Urinary bladder (tissue), 3 donors: ENCODE measurements at regions not wholly inside any gene's neighbourhood (a gene's known extent, or its start where the extent isn't known, plus 50 kb on each side); places are given as distances from the start of the nearest gene placed in this dataset.

ENCODE experiments used
- DNase-seq: peaks from one replicate; pipeline ENCODE4 v3.0.0-alpha.2; 2015; ENCODE audit errors: extremely low spot score
- H3K27ac ChIP-seq: one replicate; pipeline ENCODE4 v1.5.1; 2013; ENCODE audit warnings: low read depth, mild to moderate bottlenecking, moderate library complexity
- H3K36me3 ChIP-seq: one replicate; pipeline ENCODE4 v1.6.1; 2013; ENCODE audit warnings: mild to moderate bottlenecking, moderate library complexity; ENCODE audit not compliant: insufficient read depth
- H3K4me1 ChIP-seq: one replicate; pipeline ENCODE4 v1.6.1; 2013; ENCODE audit warnings: mild to moderate bottlenecking, moderate library complexity; ENCODE audit not compliant: insufficient read depth
- H3K4me3 ChIP-seq: one replicate; pipeline ENCODE4 v1.5.1; 2013; ENCODE audit warnings: low read depth, low read length
- WGBS: extraction: QIAGEN DNeasy Blood & Tissue Kit; methylation state at CpG from one replicate; pipeline ENCODE4 v1.1.7; 2013; 5-methylcytosine and 5-hydroxymethylcytosine counted together
- donor health status: healthy with polysubstance abuse.
- donor health status: healthy.

GRCh38 chr17:13244513-13244912, 226.7 kb upstream of the ELAC2 start:
- Histone ChIP-seq H3K4me1 (no peaks in the 10 kb centered on the region), H3K4me3 (no peak overlapping the region), H3K36me3 (no peaks in the 10 kb centered on the region), H3K27ac (no peak overlapping the region)
- DNase-seq = no peak
- 91% methylated on average over 5 of the region's 5 CpGs for WGBS

GRCh38 chr17:13243585-13243984, 225.8 kb upstream of the ELAC2 start:
- Histone ChIP-seq H3K36me3 (no peaks in the 10 kb centered on the region), H3K4me3 (no peak overlapping the region), H3K4me1 (no peaks in the 10 kb centered on the region), H3K27ac (no peak overlapping the region)
- no peak for DNase-seq
- WGBS = 93% methylated on average over 4 of the region's 4 CpGs

- no peaks in the 10 kb centered on the region for H3K4me1 ChIP-seq
- H3K27ac ChIP-seq = no peak overlapping the region
- H3K4me3 ChIP-seq = no peak overlapping the region
- H3K36me3 ChIP-seq = no peaks in the 10 kb centered on the region
- DNase-seq = no peak
- WGBS = 68% methylated on average over 1 of the region's 1 CpG
Measured at GRCh38 chr17:13240851-13241250, 223.0 kb upstream of the ELAC2 start.

- H3K27ac ChIP-seq = no peak overlapping the region
- no peak overlapping the region for H3K4me3 ChIP-seq
- WGBS = 46% methylated on average over 11 of the region's 11 CpGs
- H3K36me3 ChIP-seq = no peaks in the 10 kb centered on the region
- no peak for DNase-seq
- no peaks in the 10 kb centered on the region for H3K4me1 ChIP-seq
Measured at GRCh38 chr17:13230350-13231264, 212.8 kb upstream of the ELAC2 start.

GRCh38 chr17:13228225-13228624, 210.4 kb upstream of the ELAC2 start:
- no peak for DNase-seq
- 48% methylated on average over 2 of the region's 2 CpGs for WGBS
- Histone ChIP-seq H3K4me3 (no peak overlapping the region), H3K36me3 (no peaks in the 10 kb centered on the region), H3K27ac (no peak overlapping the region), H3K4me1 (no peaks in the 10 kb centered on the region)

- no peak for DNase-seq
- Histone ChIP-seq H3K27ac (no peak overlapping the region), H3K36me3 (no peaks in the 10 kb centered on the region), H3K4me1 (no peaks in the 10 kb centered on the region), H3K4me3 (no peak overlapping the region)
- WGBS = 28% methylated on average over 4 of the region's 4 CpGs
Measured at GRCh38 chr17:13222975-13223374, 205.1 kb upstream of the ELAC2 start.

DNA sequence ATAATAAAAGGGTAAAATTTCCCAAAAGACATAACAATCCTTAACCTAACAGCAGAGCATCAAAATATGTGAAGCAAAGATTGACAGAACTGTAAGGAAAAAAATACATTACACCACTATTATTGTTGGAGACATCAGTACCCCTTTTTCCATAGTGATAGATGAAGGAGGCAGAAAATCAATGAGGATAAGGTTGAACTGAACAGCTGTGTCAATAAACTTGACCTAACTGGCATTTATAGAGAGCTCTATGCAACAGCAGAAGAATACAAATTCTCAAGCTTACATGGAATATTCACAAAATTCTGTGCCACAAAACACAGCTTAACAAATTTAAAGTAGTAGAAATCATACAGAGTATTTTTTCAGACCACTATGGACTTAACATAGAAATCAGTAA, 195.0 kb upstream of the ELAC2 start:
- H3K4me3 ChIP-seq = no peak overlapping the region
- DNase-seq = no peak
- no peaks in the 10 kb centered on the region for H3K4me1 ChIP-seq
- H3K27ac ChIP-seq = no peak overlapping the region
- H3K36me3 ChIP-seq = no peaks in the 10 kb centered on the region

DNA sequence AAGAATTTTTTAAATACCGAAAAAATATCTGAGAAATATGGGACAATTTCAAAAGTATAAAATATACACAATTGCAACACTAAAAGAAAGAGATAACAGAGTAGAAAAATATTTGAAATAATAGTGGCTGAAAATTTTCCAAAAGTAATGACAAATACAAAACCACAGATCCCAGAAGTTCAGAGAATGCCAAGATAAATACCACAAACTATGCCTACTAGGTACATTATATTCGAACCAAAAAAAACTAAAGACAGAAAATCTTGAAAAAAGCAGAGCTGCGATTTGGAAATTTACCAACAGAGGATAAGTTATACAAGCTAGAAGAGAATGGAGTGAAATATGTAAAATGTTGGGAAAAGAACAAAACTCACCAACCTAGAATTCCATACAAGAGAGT, 191.3 kb upstream of the ELAC2 start:
- H3K36me3 ChIP-seq = no peaks in the 10 kb centered on the region
- H3K4me1 ChIP-seq = peaks cover 1% of the 10 kb centered on the region
- H3K4me3 ChIP-seq = no peak overlapping the region
- DNase-seq = no peak
- WGBS = 84% methylated on average over 3 of the region's 3 CpGs
- no peak overlapping the region for H3K27ac ChIP-seq

- no peaks in the 10 kb centered on the region for H3K36me3 ChIP-seq
- H3K4me1 ChIP-seq = peaks cover 1% of the 10 kb centered on the region
- no peak overlapping the region for H3K4me3 ChIP-seq
- DNase-seq = no peak
- 56% methylated on average over 8 of the region's 8 CpGs for WGBS
- no peak overlapping the region for H3K27ac ChIP-seq
Measured at GRCh38 chr17:13204607-13205237, 186.9 kb upstream of the ELAC2 start.

- no peak for DNase-seq
- 93% methylated on average over 2 of the region's 2 CpGs for WGBS
- H3K4me3 ChIP-seq = no peak overlapping the region
- peaks cover 1% of the 10 kb centered on the region for H3K4me1 ChIP-seq
- no peaks in the 10 kb centered on the region for H3K36me3 ChIP-seq
- H3K27ac ChIP-seq = no peak overlapping the region
Measured at GRCh38 chr17:13202835-13203234, 185.0 kb upstream of the ELAC2 start.

DNA sequence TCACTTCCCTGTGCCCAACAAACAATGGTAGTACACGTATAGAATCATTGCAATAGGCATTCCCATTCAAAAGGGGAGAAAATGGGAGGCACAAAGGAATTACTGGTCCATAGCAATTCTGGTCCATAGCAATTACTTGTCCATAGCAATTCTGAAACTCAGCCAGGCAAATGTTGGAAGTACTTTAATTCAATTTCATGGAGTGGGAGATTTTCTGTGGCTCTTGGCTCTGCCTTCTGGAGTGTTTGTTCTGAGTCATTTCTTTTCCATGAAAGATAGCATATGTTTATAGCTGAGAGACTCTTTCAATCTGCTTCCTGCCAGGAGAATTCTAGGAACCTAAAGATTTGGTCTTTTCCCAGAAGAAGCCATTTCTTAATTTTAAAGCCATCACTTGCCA, 182.8 kb upstream of the ELAC2 start:
- 63% methylated on average over 1 of the region's 1 CpG for WGBS
- H3K4me3 ChIP-seq = no peak overlapping the region
- H3K4me1 ChIP-seq = no peaks in the 10 kb centered on the region
- H3K36me3 ChIP-seq = no peaks in the 10 kb centered on the region
- H3K27ac ChIP-seq = no peak overlapping the region
- no peak for DNase-seq

- no peaks in the 10 kb centered on the region for H3K36me3 ChIP-seq
- H3K27ac ChIP-seq = no peak overlapping the region
- no peak overlapping the region for H3K4me3 ChIP-seq
- no peaks in the 10 kb centered on the region for H3K4me1 ChIP-seq
- no peak for DNase-seq
Measured at GRCh38 chr17:13199425-13199824, 181.6 kb upstream of the ELAC2 start.

DNA sequence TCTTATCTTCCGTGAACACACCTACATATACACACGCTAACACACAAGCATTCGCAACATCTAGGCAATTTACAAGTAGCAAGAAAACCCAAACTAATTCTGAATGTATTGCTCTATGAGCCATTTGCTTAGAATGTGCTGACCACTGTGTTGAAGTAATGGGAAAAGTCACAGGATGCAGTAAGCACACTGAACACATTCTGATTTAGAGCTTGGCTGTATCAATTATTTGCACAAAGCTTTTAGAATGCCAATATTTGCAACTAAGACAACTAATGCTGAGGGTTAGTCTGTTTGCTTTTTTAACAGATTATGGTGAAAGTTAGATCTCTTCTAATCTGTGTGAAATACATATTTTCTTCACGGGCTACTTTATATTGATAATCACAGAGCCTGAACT, 179.8 kb upstream of the ELAC2 start:
- WGBS = 88% methylated on average over 4 of the region's 4 CpGs
- no peaks in the 10 kb centered on the region for H3K36me3 ChIP-seq
- H3K4me3 ChIP-seq = no peak overlapping the region
- DNase-seq = no peak
- no peaks in the 10 kb centered on the region for H3K4me1 ChIP-seq
- H3K27ac ChIP-seq = no peak overlapping the region

DNA sequence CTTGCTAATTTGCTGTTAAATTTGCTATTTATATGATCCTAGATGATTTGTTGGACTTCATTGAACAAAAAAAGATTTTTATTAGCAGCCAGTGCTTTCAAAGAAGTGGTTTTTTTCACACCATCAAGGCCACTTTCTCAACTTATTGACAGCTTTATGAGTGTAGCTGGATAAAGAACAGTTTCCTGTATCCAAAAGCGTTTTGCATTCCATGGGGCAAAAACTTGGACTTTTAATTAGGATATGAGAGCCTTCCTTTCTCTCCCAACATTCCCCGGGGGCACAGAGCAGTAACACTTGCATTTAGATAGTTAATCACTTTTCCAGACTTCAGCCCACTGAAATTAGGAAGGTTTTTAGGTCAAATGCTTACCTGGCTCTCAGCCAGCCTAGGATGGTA, 177.1 kb upstream of the ELAC2 start:
- Histone ChIP-seq H3K36me3 (no peaks in the 10 kb centered on the region), H3K27ac (no peak overlapping the region), H3K4me3 (no peak overlapping the region), H3K4me1 (no peaks in the 10 kb centered on the region)
- WGBS = 16% methylated on average over 2 of the region's 2 CpGs
- DNase-seq = no peak
